ENCODE measurements at regions not wholly inside any gene's neighbourhood (a gene's known extent, or its start where the extent isn't known, plus 50 kb on each side); places are given as distances from the start of the nearest gene placed in this dataset.

- no peak for TF ChIP-seq CTCF (IDR thresholded peaks at IDR 0.05 in 2 of 3, conservative IDR thresholded peaks at IDR 0.05 in 1 of 3; ENCODE audit: control insufficient read depth in 2 of 3, extremely low read depth in 1 of 3, insufficient read depth in 1 of 3, low read depth in 3 of 3, low read length in 3 of 3)
- no peak for TF ChIP-seq NRF1 (conservative IDR thresholded peaks at IDR 0.05; ENCODE audit: low read depth, low read length)
- no peak for TF ChIP-seq RAD51 (IDR thresholded peaks at IDR 0.05)
- TF ChIP-seq ATF2 (IDR thresholded peaks at IDR 0.05; ENCODE audit: low read length), result no peak
- no peak for TF ChIP-seq ASH2L (IDR thresholded peaks at IDR 0.05; ENCODE audit: borderline replicate concordance, low read depth)
- TF ChIP-seq ZNF274 (IDR thresholded peaks at IDR 0.05; ENCODE audit: insufficient read depth, insufficient read length), result no peak
- no peak for TF ChIP-seq ZBTB33 (IDR thresholded peaks at IDR 0.05)
- TF ChIP-seq CHD1 (IDR thresholded peaks at IDR 0.05; ENCODE audit: low read depth, low read length), result no peak
- TF ChIP-seq IKZF1 (conservative IDR thresholded peaks at IDR 0.05), result no peak
Measured at GRCh38 chr1:121515235-121515634, 330.5 kb downstream of the SRGAP2C start.
